H9 (cell line): ENCODE measurements at regions not wholly inside any gene's neighbourhood (a gene's known extent, or its start where the extent isn't known, plus 50 kb on each side); places are given as distances from the start of the nearest gene placed in this dataset.

Experiments used
- DNase-seq: peaks from one replicate; pipeline ENCODE4 v3.0.0-alpha.2; 2017
- H2AFZ ChIP-seq: one replicate; pipeline ENCODE4 v1.6.1; 2013; ENCODE audit warnings: mild to moderate bottlenecking, low read length, control low read depth, moderate library complexity
- H2AK5ac ChIP-seq: 2 replicates; pipeline ENCODE4 v1.6.1; 2013; ENCODE audit warnings: low read length, control low read depth, mixed read lengths; ENCODE audit not compliant: insufficient read length
- H2BK120ac ChIP-seq: one replicate; pipeline ENCODE4 v1.6.1; 2013; ENCODE audit warnings: low read depth, mild to moderate bottlenecking, low read length, control low read depth, inconsistent platforms; ENCODE audit not compliant: poor library complexity, severe bottlenecking
- H2BK12ac ChIP-seq: 2 replicates; pipeline ENCODE4 v1.6.1; 2013; ENCODE audit warnings: low read length, control low read depth, mixed read lengths, low read depth; ENCODE audit not compliant: insufficient read length
- H2BK15ac ChIP-seq: 2 replicates; pipeline ENCODE4 v1.6.1; 2013; ENCODE audit warnings: low read depth, low read length, control low read depth
- H2BK20ac ChIP-seq: one replicate; pipeline ENCODE4 v1.6.1; 2013; ENCODE audit warnings: low read depth, mild to moderate bottlenecking, low read length, control low read depth, inconsistent platforms; ENCODE audit not compliant: poor library complexity, severe bottlenecking
- H2BK5ac ChIP-seq: 2 replicates; pipeline ENCODE4 v1.6.1; 2013; ENCODE audit warnings: low read length, control low read depth, mixed read lengths; ENCODE audit not compliant: insufficient read length
- H3K14ac ChIP-seq: 2 replicates; pipeline ENCODE4 v1.6.1; 2013; ENCODE audit warnings: low read length, control low read depth; ENCODE audit not compliant: insufficient read depth
- H3K18ac ChIP-seq: 2 replicates; pipeline ENCODE4 v1.6.1; 2013; ENCODE audit warnings: low read depth, mild to moderate bottlenecking, mixed read lengths, low read length, control low read depth; ENCODE audit not compliant: insufficient read length
- H3K23ac ChIP-seq: 2 replicates; pipeline ENCODE4 v1.6.1; 2013; ENCODE audit warnings: low read length, control low read depth, mixed read lengths, low read depth; ENCODE audit not compliant: insufficient read length
- H3K23me2 ChIP-seq: 2 replicates; pipeline ENCODE4 v1.6.1; 2013; ENCODE audit warnings: low read depth, mild to moderate bottlenecking, mixed read lengths, low read length, control low read depth; ENCODE audit not compliant: insufficient read length, poor library complexity, severe bottlenecking
- H3K27ac ChIP-seq: 2 replicates; pipeline ENCODE4 v1.5.1; 2013; ENCODE audit warnings: low read length, control low read depth, mixed read lengths, low read depth; ENCODE audit not compliant: insufficient read length
- H3K27me3 ChIP-seq: 2 replicates; pipeline ENCODE4 v1.6.1; 2013; ENCODE audit warnings: low read length, control low read depth, inconsistent platforms; ENCODE audit not compliant: insufficient read depth
- H3K4ac ChIP-seq: 2 replicates; pipeline ENCODE4 v1.6.1; 2013; ENCODE audit warnings: low read depth, mild to moderate bottlenecking, control low read depth, inconsistent platforms, low read length, moderate library complexity
- H3K4me1 ChIP-seq: 2 replicates; pipeline ENCODE4 v1.6.1; 2013; ENCODE audit warnings: low read length, control low read depth, inconsistent platforms; ENCODE audit not compliant: insufficient read depth
- H3K4me2 ChIP-seq: 2 replicates; pipeline ENCODE4 v1.6.1; 2013; ENCODE audit warnings: low read length, control low read depth, mixed read lengths; ENCODE audit not compliant: insufficient read length, insufficient read depth
- H3K56ac ChIP-seq: 2 replicates; pipeline ENCODE4 v1.6.1; 2013; ENCODE audit warnings: low read depth, mild to moderate bottlenecking, mixed read lengths, low read length, control low read depth; ENCODE audit not compliant: insufficient read length
- H3K79me1 ChIP-seq: 2 replicates; pipeline ENCODE4 v1.6.1; 2013; ENCODE audit warnings: low read depth, mild to moderate bottlenecking, moderate library complexity, low read length, control low read depth, inconsistent platforms; ENCODE audit not compliant: insufficient read depth, poor library complexity, severe bottlenecking
- H3K79me2 ChIP-seq: 2 replicates; pipeline ENCODE4 v1.6.1; 2013; ENCODE audit warnings: low read length, control low read depth, inconsistent platforms; ENCODE audit not compliant: insufficient read depth
- H3K9ac ChIP-seq: 2 replicates; pipeline ENCODE4 v1.6.1; 2013; ENCODE audit warnings: low read length, control low read depth, mixed read lengths; ENCODE audit not compliant: insufficient read length; ENCODE audit errors: extremely low read depth
- H3K9me3 ChIP-seq: one replicate; pipeline ENCODE4 v1.6.1; 2013; ENCODE audit warnings: low read depth, low read length, inconsistent platforms; ENCODE audit not compliant: control insufficient read depth
- H3T11ph ChIP-seq: one replicate; pipeline ENCODE4 v1.6.1; 2013; ENCODE audit warnings: mild to moderate bottlenecking, low read length, control low read depth, inconsistent platforms
- H4K20me1 ChIP-seq: one replicate; pipeline ENCODE4 v1.6.1; 2013; ENCODE audit not compliant: control insufficient read depth, insufficient read length, insufficient read depth
- H4K5ac ChIP-seq: 2 replicates; pipeline ENCODE4 v1.6.1; 2013; ENCODE audit warnings: low read depth, mild to moderate bottlenecking, mixed read lengths, low read length, control low read depth; ENCODE audit not compliant: insufficient read length
- H4K8ac ChIP-seq: replicated peaks from 2 replicates; pipeline ENCODE4 v1.6.1; 2013; ENCODE audit warnings: low read length, control low read depth, mixed read lengths, low read depth; ENCODE audit not compliant: insufficient read length
- H4K91ac ChIP-seq: 2 replicates; pipeline ENCODE4 v1.6.1; 2013; ENCODE audit warnings: low read depth, mild to moderate bottlenecking, moderate library complexity, mixed read lengths, low read length, control low read depth; ENCODE audit not compliant: insufficient read length
- H3K27ac Mint-ChIP-seq, 3 experiments: 2 replicates in 2 of 3; 3 replicates in 1 of 3; pipeline ENCODE4 v1.8.0; 2020 to 2021; ENCODE audit warnings: mixed read lengths in 3 of 3, mild to moderate bottlenecking in 1 of 3, moderate library complexity in 1 of 3
- H3K27me3 Mint-ChIP-seq: 2 replicates; pipeline ENCODE4 v1.8.0; 2021; ENCODE audit warnings: low read depth, mild to moderate bottlenecking, moderate library complexity, mixed read lengths
- H3K36me3 Mint-ChIP-seq, 3 experiments: 2 replicates in 2 of 3; 3 replicates in 1 of 3; pipeline ENCODE4 v1.8.0; 2020 to 2021; ENCODE audit warnings: low read depth in 3 of 3, mixed read lengths in 3 of 3; ENCODE audit not compliant: insufficient read depth in 1 of 3
- H3K4me1 Mint-ChIP-seq, 2 experiments: 2 replicates each; pipeline ENCODE4 v1.8.0; 2020; ENCODE audit warnings: mixed read lengths in 2 of 2
- H3K4me3 Mint-ChIP-seq, 2 experiments: 2 replicates in 1 of 2; 3 replicates in 1 of 2; pipeline ENCODE4 v1.8.0; 2020 to 2021; ENCODE audit warnings: mild to moderate bottlenecking in 2 of 2, mixed read lengths in 2 of 2, moderate library complexity in 1 of 2
- H3K9me3 Mint-ChIP-seq, 2 experiments: 2 replicates in 1 of 2; 3 replicates in 1 of 2; pipeline ENCODE4 v1.8.0; 2020; ENCODE audit warnings: mild to moderate bottlenecking in 2 of 2, mixed read lengths in 2 of 2, moderate library complexity in 1 of 2
- TF ChIP-seq, protein P1 (sequence below): fragments of 200-600 bp; sonication (generic); conservative IDR thresholded peaks from 3 replicates; pipeline ENCODE4 v1.8.0; 2021; ENCODE audit warnings: antibody characterized with exemption, mild to moderate bottlenecking

GRCh38 chr7:16298221-16298620 lies 123.1 kb downstream of the CRPPA start:
- DNase-seq, result no peak
- Histone ChIP-seq H3K56ac (no peak overlapping the region), H2AK5ac (no peak overlapping the region), H3K4ac (no peak overlapping the region), H3K9ac (no peak overlapping the region), H3K79me1 (no peaks in the 10 kb centered on the region), H3K4me1 (no peaks in the 10 kb centered on the region), H2BK15ac (no peak overlapping the region), H4K91ac (no peak overlapping the region), H3K23ac (no peak overlapping the region), H4K5ac (no peak overlapping the region), H2BK20ac (no peak overlapping the region), H3K23me2 (no peaks in the 10 kb centered on the region), H3K27ac (no peak overlapping the region), H4K8ac (no peak overlapping the region), H2BK12ac (no peak overlapping the region), H3K18ac (no peak overlapping the region), H3K9me3 (no peaks in the 10 kb centered on the region), H4K20me1 (no peaks in the 10 kb centered on the region), H3K14ac (no peak overlapping the region), H2AFZ (no peak overlapping the region), H3K27me3 (no peaks in the 10 kb centered on the region), H3K79me2 (no peaks in the 10 kb centered on the region), H3K4me2 (no peak overlapping the region), H2BK5ac (no peak overlapping the region), H3T11ph (no peak overlapping the region), H2BK120ac (no peak overlapping the region)
- no peaks in the 10 kb centered on the region for H3K27me3 Mint-ChIP-seq
- no peaks in the 10 kb centered on the region; a peak in 1 of 5 replicates for H3K9me3 Mint-ChIP-seq
- no peak overlapping the region for H3K27ac Mint-ChIP-seq
- H3K36me3 Mint-ChIP-seq, result no peaks in the 10 kb centered on the region
- no peaks in the 10 kb centered on the region for H3K4me1 Mint-ChIP-seq
- TF ChIP-seq, protein P1, sequence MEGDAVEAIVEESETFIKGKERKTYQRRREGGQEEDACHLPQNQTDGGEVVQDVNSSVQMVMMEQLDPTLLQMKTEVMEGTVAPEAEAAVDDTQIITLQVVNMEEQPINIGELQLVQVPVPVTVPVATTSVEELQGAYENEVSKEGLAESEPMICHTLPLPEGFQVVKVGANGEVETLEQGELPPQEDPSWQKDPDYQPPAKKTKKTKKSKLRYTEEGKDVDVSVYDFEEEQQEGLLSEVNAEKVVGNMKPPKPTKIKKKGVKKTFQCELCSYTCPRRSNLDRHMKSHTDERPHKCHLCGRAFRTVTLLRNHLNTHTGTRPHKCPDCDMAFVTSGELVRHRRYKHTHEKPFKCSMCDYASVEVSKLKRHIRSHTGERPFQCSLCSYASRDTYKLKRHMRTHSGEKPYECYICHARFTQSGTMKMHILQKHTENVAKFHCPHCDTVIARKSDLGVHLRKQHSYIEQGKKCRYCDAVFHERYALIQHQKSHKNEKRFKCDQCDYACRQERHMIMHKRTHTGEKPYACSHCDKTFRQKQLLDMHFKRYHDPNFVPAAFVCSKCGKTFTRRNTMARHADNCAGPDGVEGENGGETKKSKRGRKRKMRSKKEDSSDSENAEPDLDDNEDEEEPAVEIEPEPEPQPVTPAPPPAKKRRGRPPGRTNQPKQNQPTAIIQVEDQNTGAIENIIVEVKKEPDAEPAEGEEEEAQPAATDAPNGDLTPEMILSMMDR, result no peak
- H3K4me3 Mint-ChIP-seq, result no peak overlapping the region
